ENCODE measurements at regions not wholly inside any gene's neighbourhood (a gene's known extent, or its start where the extent isn't known, plus 50 kb on each side); places are given as distances from the start of the nearest gene placed in this dataset.
A peak's percentile ranks its signal among the peaks of the same experiment; 100 is the strongest.

GRCh38 chr10:3548702-3549101, 236.3 kb downstream of the KLF6 start:
- H4K20me1 ChIP-seq (ENCODE audit: control insufficient read depth, extremely low read depth, insufficient read depth, low read length), result no peaks in the 10 kb centered on the region
- H3K4me2 ChIP-seq (ENCODE audit: extremely low read depth, insufficient read depth, low read length), result no peak overlapping the region
- DNase-seq (ENCODE audit: low read depth in 2 of 2), result peak in 1 of 2 donors; percentile 47
- H2AFZ ChIP-seq (ENCODE audit: low read length), result no peak overlapping the region
- H3K79me2 ChIP-seq (ENCODE audit: control insufficient read depth, insufficient read depth, low read length), result no peaks in the 10 kb centered on the region
- H3K36me3 ChIP-seq (ENCODE audit: control insufficient read depth, insufficient read depth, low read length), result no peaks in the 10 kb centered on the region
- TF ChIP-seq CTCF (conservative IDR thresholded peaks at IDR 0.05 in 1 of 2, IDR thresholded peaks at IDR 0.05 in 1 of 2; ENCODE audit: low read depth in 1 of 2, low read length in 2 of 2) (no peak), EZH2 (IDR thresholded peaks at IDR 0.05; ENCODE audit: low read length, missing control alignments) (no peak)
- H3K4me3 ChIP-seq (replicated peaks in 1 of 4; ENCODE audit: control extremely low read depth in 1 of 4, insufficient read depth in 1 of 4, low read depth in 3 of 4, low read length in 4 of 4), result no peak overlapping the region
- H3K9ac ChIP-seq (ENCODE audit: insufficient read depth, low read length), result no peak overlapping the region
- no peaks in the 10 kb centered on the region for H3K9me3 ChIP-seq (ENCODE audit: control insufficient read depth, insufficient read depth, low read depth, low read length)
- no peaks in the 10 kb centered on the region for H3K27me3 ChIP-seq (ENCODE audit: control insufficient read depth, insufficient read depth, low read length)
- no peaks in the 10 kb centered on the region for H3K4me1 ChIP-seq (ENCODE audit: control insufficient read depth, extremely low read depth, insufficient read depth, low read length)
- no peak overlapping the region for H3K27ac ChIP-seq (ENCODE audit: insufficient read depth, low read length)

GRCh38 chr10:3548076-3548475, 236.9 kb downstream of the KLF6 start:
- H3K27me3 ChIP-seq (ENCODE audit: control insufficient read depth, insufficient read depth, low read length), result no peaks in the 10 kb centered on the region
- no peak overlapping the region for H3K27ac ChIP-seq (ENCODE audit: insufficient read depth, low read length)
- H3K79me2 ChIP-seq (ENCODE audit: control insufficient read depth, insufficient read depth, low read length), result no peaks in the 10 kb centered on the region
- peak; percentile 36 to 58 for DNase-seq (ENCODE audit: low read depth in 2 of 2)
- no peaks in the 10 kb centered on the region for H3K9me3 ChIP-seq (ENCODE audit: control insufficient read depth, insufficient read depth, low read depth, low read length)
- H2AFZ ChIP-seq (ENCODE audit: low read length), result no peak overlapping the region
- no peak overlapping the region for H3K4me2 ChIP-seq (ENCODE audit: extremely low read depth, insufficient read depth, low read length)
- no peak overlapping the region for H3K4me3 ChIP-seq (replicated peaks in 1 of 4; ENCODE audit: control extremely low read depth in 1 of 4, insufficient read depth in 1 of 4, low read depth in 3 of 4, low read length in 4 of 4)
- no peaks in the 10 kb centered on the region for H3K4me1 ChIP-seq (ENCODE audit: control insufficient read depth, extremely low read depth, insufficient read depth, low read length)
- no peaks in the 10 kb centered on the region for H4K20me1 ChIP-seq (ENCODE audit: control insufficient read depth, extremely low read depth, insufficient read depth, low read length)
- H3K36me3 ChIP-seq (ENCODE audit: control insufficient read depth, insufficient read depth, low read length), result no peaks in the 10 kb centered on the region
- H3K9ac ChIP-seq (ENCODE audit: insufficient read depth, low read length), result no peak overlapping the region
- TF ChIP-seq EZH2 (IDR thresholded peaks at IDR 0.05; ENCODE audit: low read length, missing control alignments) (no peak), CTCF (conservative IDR thresholded peaks at IDR 0.05 in 1 of 2, IDR thresholded peaks at IDR 0.05 in 1 of 2; ENCODE audit: low read depth in 1 of 2, low read length in 2 of 2) (no peak)

GRCh38 chr10:3544561-3544960, 240.4 kb downstream of the KLF6 start:
- H3K4me1 ChIP-seq (ENCODE audit: control insufficient read depth, extremely low read depth, insufficient read depth, low read length), result peaks cover 4% of the 10 kb centered on the region
- TF ChIP-seq CTCF (conservative IDR thresholded peaks at IDR 0.05 in 1 of 2, IDR thresholded peaks at IDR 0.05 in 1 of 2; ENCODE audit: low read depth in 1 of 2, low read length in 2 of 2) (no peak), EZH2 (IDR thresholded peaks at IDR 0.05; ENCODE audit: low read length, missing control alignments) (no peak)
- no peaks in the 10 kb centered on the region for H3K79me2 ChIP-seq (ENCODE audit: control insufficient read depth, insufficient read depth, low read length)
- H3K27ac ChIP-seq (ENCODE audit: insufficient read depth, low read length), result no peak overlapping the region
- H3K9me3 ChIP-seq (ENCODE audit: control insufficient read depth, insufficient read depth, low read depth, low read length), result no peaks in the 10 kb centered on the region
- no peak overlapping the region for H3K4me2 ChIP-seq (ENCODE audit: extremely low read depth, insufficient read depth, low read length)
- H4K20me1 ChIP-seq (ENCODE audit: control insufficient read depth, extremely low read depth, insufficient read depth, low read length), result no peaks in the 10 kb centered on the region
- no peaks in the 10 kb centered on the region for H3K36me3 ChIP-seq (ENCODE audit: control insufficient read depth, insufficient read depth, low read length)
- H3K9ac ChIP-seq (ENCODE audit: insufficient read depth, low read length), result no peak overlapping the region
- no peak for DNase-seq (ENCODE audit: low read depth in 2 of 2)
- H3K4me3 ChIP-seq (replicated peaks in 1 of 4; ENCODE audit: control extremely low read depth in 1 of 4, insufficient read depth in 1 of 4, low read depth in 3 of 4, low read length in 4 of 4), result no peak overlapping the region
- H2AFZ ChIP-seq (ENCODE audit: low read length), result no peak overlapping the region
- no peaks in the 10 kb centered on the region for H3K27me3 ChIP-seq (ENCODE audit: control insufficient read depth, insufficient read depth, low read length)
